ENCODE measurements at regions not wholly inside any gene's neighbourhood (a gene's known extent, or its start where the extent isn't known, plus 50 kb on each side); places are given as distances from the start of the nearest gene placed in this dataset.

- TF ChIP-seq SNAPC4 (CRISPR knock-in tag; IDR thresholded peaks at IDR 0.05) (no peak), ZNF350 (CRISPR knock-in tag; IDR thresholded peaks at IDR 0.05; ENCODE audit: borderline replicate concordance, low read depth) (no peak), ZNF607 (CRISPR knock-in tag; IDR thresholded peaks at IDR 0.05; ENCODE audit: borderline replicate concordance) (no peak), MED13 (CRISPR knock-in tag; IDR thresholded peaks at IDR 0.05) (no peak), ZNF253 (CRISPR knock-in tag; IDR thresholded peaks at IDR 0.05; ENCODE audit: borderline replicate concordance) (no peak), ZNF816 (CRISPR knock-in tag; IDR thresholded peaks at IDR 0.05; ENCODE audit: borderline replicate concordance) (no peak), ZNF547 (CRISPR knock-in tag; IDR thresholded peaks at IDR 0.05) (no peak), ZMYM3 (CRISPR knock-in tag; IDR thresholded peaks at IDR 0.05) (peak; percentile 67), ZNF7 (CRISPR knock-in tag; IDR thresholded peaks at IDR 0.05) (no peak), MBD4 (IDR thresholded peaks at IDR 0.05; ENCODE audit: borderline replicate concordance, low read length) (no peak), CBX1 (IDR thresholded peaks at IDR 0.05; ENCODE audit: low read depth) (no peak), IRX3 (CRISPR knock-in tag; IDR thresholded peaks at IDR 0.05; ENCODE audit: borderline replicate concordance, low read depth) (no peak), KDM5B (CRISPR knock-in tag; IDR thresholded peaks at IDR 0.05; ENCODE audit: borderline replicate concordance) (no peak), ZBTB2 (CRISPR knock-in tag; IDR thresholded peaks at IDR 0.05; ENCODE audit: low read depth) (no peak), ZNF891 (CRISPR knock-in tag; IDR thresholded peaks at IDR 0.05) (no peak), ZFYVE20 (CRISPR knock-in tag; IDR thresholded peaks at IDR 0.05; ENCODE audit: borderline replicate concordance, low read depth) (no peak), ARNT2 (CRISPR knock-in tag; IDR thresholded peaks at IDR 0.05; ENCODE audit: low read depth) (no peak), KLF15 (CRISPR knock-in tag; IDR thresholded peaks at IDR 0.05; ENCODE audit: borderline replicate concordance) (no peak), THAP11 (CRISPR knock-in tag; IDR thresholded peaks at IDR 0.05) (0 out of 2 replicates have a peak, but pooled peaks have one; percentile 47), IKZF4 (CRISPR knock-in tag; IDR thresholded peaks at IDR 0.05; ENCODE audit: borderline replicate concordance, low read depth, not compliant biosample characterization) (no peak), ZFP82 (CRISPR knock-in tag; IDR thresholded peaks at IDR 0.05; ENCODE audit: borderline replicate concordance) (no peak), ZNF558 (CRISPR knock-in tag; IDR thresholded peaks at IDR 0.05; ENCODE audit: borderline replicate concordance) (no peak), SATB2 (CRISPR knock-in tag; IDR thresholded peaks at IDR 0.05) (no peak), ZUFSP (CRISPR knock-in tag; IDR thresholded peaks at IDR 0.05; ENCODE audit: borderline replicate concordance) (no peak), KDM4B (CRISPR knock-in tag; IDR thresholded peaks at IDR 0.05) (no peak)
These were observed 108.7 kb upstream of the TMEM170B start (continued) for GRCh38 chr6:11428895-11429294.

Data from HepG2 (cell line).